ENCODE measurements at regions not wholly inside any gene's neighbourhood (a gene's known extent, or its start where the extent isn't known, plus 50 kb on each side); places are given as distances from the start of the nearest gene placed in this dataset.

GRCh38 chr14:35456261-35456660, 51.7 kb upstream of the NFKBIA start:
- TF ChIP-seq FOSL2 (CRISPR knock-in tag; IDR thresholded peaks at IDR 0.05) (no peak), ZNF749 (CRISPR knock-in tag; IDR thresholded peaks at IDR 0.05; ENCODE audit: borderline replicate concordance) (no peak), TAF1 (CRISPR knock-in tag; IDR thresholded peaks at IDR 0.05) (no peak), ARHGAP35 (CRISPR knock-in tag; IDR thresholded peaks at IDR 0.05; ENCODE audit: borderline replicate concordance) (no peak), SOX6 (IDR thresholded peaks at IDR 0.05) (0 out of 2 replicates have a peak, but pooled peaks have one; percentile 54), SOX6 (CRISPR knock-in tag; IDR thresholded peaks at IDR 0.05) (no peak)
- TF ChIP-seq, protein P1, sequence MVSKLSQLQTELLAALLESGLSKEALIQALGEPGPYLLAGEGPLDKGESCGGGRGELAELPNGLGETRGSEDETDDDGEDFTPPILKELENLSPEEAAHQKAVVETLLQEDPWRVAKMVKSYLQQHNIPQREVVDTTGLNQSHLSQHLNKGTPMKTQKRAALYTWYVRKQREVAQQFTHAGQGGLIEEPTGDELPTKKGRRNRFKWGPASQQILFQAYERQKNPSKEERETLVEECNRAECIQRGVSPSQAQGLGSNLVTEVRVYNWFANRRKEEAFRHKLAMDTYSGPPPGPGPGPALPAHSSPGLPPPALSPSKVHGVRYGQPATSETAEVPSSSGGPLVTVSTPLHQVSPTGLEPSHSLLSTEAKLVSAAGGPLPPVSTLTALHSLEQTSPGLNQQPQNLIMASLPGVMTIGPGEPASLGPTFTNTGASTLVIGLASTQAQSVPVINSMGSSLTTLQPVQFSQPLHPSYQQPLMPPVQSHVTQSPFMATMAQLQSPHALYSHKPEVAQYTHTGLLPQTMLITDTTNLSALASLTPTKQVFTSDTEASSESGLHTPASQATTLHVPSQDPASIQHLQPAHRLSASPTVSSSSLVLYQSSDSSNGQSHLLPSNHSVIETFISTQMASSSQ (IDR thresholded peaks at IDR 0.05; ENCODE audit: low read depth) = no peak
- TF ChIP-seq, protein P1 (CRISPR knock-in tag; IDR thresholded peaks at IDR 0.05; ENCODE audit: borderline replicate concordance) = no peak
